SK-N-MC (cell line): ENCODE measurements at regions not wholly inside any gene's neighbourhood (a gene's known extent, or its start where the extent isn't known, plus 50 kb on each side); places are given as distances from the start of the nearest gene placed in this dataset.

ENCODE experiments used
- DNase-seq: peaks from one replicate; pipeline ENCODE4 v3.0.0-alpha.2; 2011; ENCODE audit warnings: low read depth, low spot score
- H3K27ac ChIP-seq: fragments of 200-600 bp; sonication (generic); 2 replicates; pipeline ENCODE4 v1.5.1; 2016; ENCODE audit warnings: mixed run types
- H3K36me3 ChIP-seq: fragments of 200-600 bp; sonication (generic); 2 replicates; pipeline ENCODE4 v1.6.1; 2017; ENCODE audit warnings: antibody characterized with exemption, low read length, mixed read lengths; ENCODE audit not compliant: insufficient read depth
- H3K4me3 ChIP-seq: fragments of 200-600 bp; sonication (generic); 2 replicates; pipeline ENCODE4 v1.5.1; 2016
- H3K9ac ChIP-seq: fragments of 200-600 bp; sonication (generic); 2 replicates; pipeline ENCODE4 v1.8.0; 2017; ENCODE audit warnings: mixed run types, mixed read lengths; ENCODE audit not compliant: insufficient read length
- H3K9me3 ChIP-seq: fragments of 200-600 bp; sonication (generic); 2 replicates; pipeline ENCODE4 v1.6.1; 2017; ENCODE audit warnings: low read depth, mild to moderate bottlenecking, antibody characterized with exemption, low read length, moderate library complexity, mixed read lengths
- EZH2 ChIP-seq: fragments of 200-600 bp; sonication (generic); IDR thresholded peaks from one replicate; pipeline ENCODE4 v1.6.1; 2017; ENCODE audit warnings: antibody characterized with exemption
- FOXP2 ChIP-seq: optimal IDR thresholded peaks from 2 replicates; pipeline ENCODE3; 2011; ENCODE audit warnings: mild to moderate bottlenecking, moderate library complexity; ENCODE audit not compliant: insufficient read depth; ENCODE audit errors: extremely low read length, control extremely low read depth
- POLR2AphosphoS5 ChIP-seq: IDR thresholded peaks from 2 replicates; pipeline ENCODE4 v1.6.1; 2012; ENCODE audit warnings: mild to moderate bottlenecking, low read depth, low read length, borderline replicate concordance

DNA sequence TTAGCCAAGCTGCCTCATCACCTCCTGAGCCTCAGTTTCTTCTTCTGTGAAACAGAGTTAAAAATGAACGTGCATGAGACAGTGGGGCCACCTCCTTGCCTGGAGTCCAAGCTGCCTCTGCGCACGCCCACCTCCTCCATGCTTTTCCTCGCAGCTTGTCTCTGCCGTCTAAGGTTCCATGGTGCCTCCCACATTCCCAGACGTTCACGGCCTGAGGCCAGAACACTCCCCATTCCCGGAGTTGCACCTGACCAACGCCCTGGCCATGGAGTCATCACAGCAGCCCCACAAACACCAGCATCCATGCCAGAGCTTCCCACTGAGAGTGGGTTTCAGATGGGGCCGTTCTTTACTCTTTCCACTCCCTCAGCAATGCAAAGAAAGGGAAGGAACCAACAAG, 183.0 kb upstream of the FOXF1 start:
- Histone ChIP-seq H3K27ac (no peak overlapping the region), H3K36me3 (no peaks in the 10 kb centered on the region), H3K9ac (no peak overlapping the region), H3K9me3 (no peaks in the 10 kb centered on the region), H3K4me3 (no peak overlapping the region)
- TF ChIP-seq EZH2 (no peak), FOXP2 (no peak), POLR2AphosphoS5 (no peak)
- no peak for DNase-seq

DNA sequence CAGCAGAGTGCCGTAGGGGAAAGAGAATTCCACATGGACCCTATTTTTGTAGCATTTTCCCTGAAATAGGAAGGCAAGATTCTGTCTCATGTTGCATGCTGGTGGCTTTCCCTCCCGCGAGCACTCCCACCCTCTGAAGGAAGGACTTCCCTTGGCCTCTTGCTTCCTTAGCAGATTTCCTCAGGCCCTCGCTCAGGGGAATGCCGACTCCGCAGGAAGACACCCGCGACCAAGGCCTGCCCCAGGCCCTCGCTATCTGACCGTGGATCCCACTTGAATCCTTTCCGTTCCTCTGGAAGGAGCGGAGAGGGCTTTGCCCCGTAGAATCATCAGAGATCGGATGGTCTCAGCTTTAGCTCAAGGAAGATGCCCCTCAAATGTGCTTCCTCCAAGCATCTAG, 179.4 kb upstream of the FOXF1 start:
- Histone ChIP-seq H3K9me3 (no peaks in the 10 kb centered on the region), H3K27ac (no peak overlapping the region), H3K9ac (no peak overlapping the region), H3K4me3 (no peak overlapping the region), H3K36me3 (no peaks in the 10 kb centered on the region)
- DNase-seq = no peak
- TF ChIP-seq POLR2AphosphoS5 (no peak), EZH2 (no peak)

GRCh38 chr16:86334079-86334635, 176.2 kb upstream of the FOXF1 start:
- Histone ChIP-seq H3K4me3 (no peak overlapping the region), H3K9me3 (no peaks in the 10 kb centered on the region), H3K9ac (no peak overlapping the region), H3K36me3 (no peaks in the 10 kb centered on the region), H3K27ac (no peak overlapping the region)
- DNase-seq = no peak
- TF ChIP-seq EZH2 (no peak), POLR2AphosphoS5 (no peak), FOXP2 (no peak)

GRCh38 chr16:86335266-86336172, 174.8 kb upstream of the FOXF1 start:
- Histone ChIP-seq H3K27ac (no peak overlapping the region), H3K9me3 (no peaks in the 10 kb centered on the region), H3K4me3 (no peak overlapping the region), H3K9ac (no peak overlapping the region), H3K36me3 (no peaks in the 10 kb centered on the region)
- no peak for DNase-seq
- no peak for TF ChIP-seq POLR2AphosphoS5

DNA sequence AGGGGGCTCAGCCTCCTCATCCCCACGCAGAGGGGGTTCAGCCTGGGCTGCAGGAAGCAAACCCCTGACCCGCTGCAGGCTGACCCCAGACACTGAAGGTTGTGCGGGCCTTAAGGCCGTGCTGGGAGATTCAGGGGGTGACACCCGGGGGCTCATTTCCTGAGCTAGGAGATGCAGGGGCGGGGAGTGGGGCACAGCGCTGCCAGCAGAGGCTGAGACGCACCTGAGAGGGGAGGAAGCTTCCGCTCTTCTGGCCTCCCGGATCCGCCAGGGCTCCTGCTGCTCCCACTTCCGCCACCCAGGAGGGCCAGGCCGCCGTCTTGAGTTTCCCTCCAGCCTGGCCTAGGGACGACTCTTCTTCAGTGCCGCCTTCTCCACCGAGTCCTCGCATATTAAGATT, 173.2 kb upstream of the FOXF1 start:
- Histone ChIP-seq H3K27ac (no peak overlapping the region), H3K9me3 (no peaks in the 10 kb centered on the region), H3K9ac (no peak overlapping the region), H3K4me3 (no peak overlapping the region), H3K36me3 (no peaks in the 10 kb centered on the region)
- DNase-seq = no peak
- no peak for TF ChIP-seq POLR2AphosphoS5
- TF ChIP-seq EZH2 = no peak
- TF ChIP-seq FOXP2 = no peak

- DNase-seq = no peak
- H3K27ac ChIP-seq = no peak overlapping the region
- H3K9ac ChIP-seq = no peak overlapping the region
- no peaks in the 10 kb centered on the region for H3K9me3 ChIP-seq
- no peak overlapping the region for H3K4me3 ChIP-seq
- no peaks in the 10 kb centered on the region for H3K36me3 ChIP-seq
- TF ChIP-seq EZH2 (no peak), POLR2AphosphoS5 (no peak), FOXP2 (no peak)
These were observed 172.5 kb upstream of the FOXF1 start for GRCh38 chr16:86337581-86338402.

GRCh38 chr16:86338403-86339115, 171.8 kb upstream of the FOXF1 start:
- no peak for DNase-seq
- Histone ChIP-seq H3K9me3 (no peaks in the 10 kb centered on the region), H3K4me3 (no peak overlapping the region), H3K27ac (no peak overlapping the region), H3K9ac (no peak overlapping the region), H3K36me3 (no peaks in the 10 kb centered on the region)
- no peak for TF ChIP-seq FOXP2
- TF ChIP-seq POLR2AphosphoS5 = no peak
- TF ChIP-seq EZH2 = no peak
